HEK293T (cell line): ENCODE measurements at regions not wholly inside any gene's neighbourhood (a gene's known extent, or its start where the extent isn't known, plus 50 kb on each side); places are given as distances from the start of the nearest gene placed in this dataset.

ENCODE experiments used
- CTBP1 ChIP-seq: fragments of 450-650 bp; IDR thresholded peaks from 2 replicates; pipeline ENCODE4 v1.6.1; 2016; ENCODE audit warnings: borderline replicate concordance
- ELF4 ChIP-seq: fragments of 450-650 bp; IDR thresholded peaks from 2 replicates; pipeline ENCODE4 v1.6.1; 2017; ENCODE audit warnings: antibody characterized with exemption
- FOXA1 ChIP-seq: fragments of 450-650 bp; IDR thresholded peaks from 2 replicates; pipeline ENCODE4 v1.6.1; 2016; ENCODE audit warnings: mild to moderate bottlenecking
- PKNOX1 ChIP-seq: fragments of 450-650 bp; IDR thresholded peaks from 2 replicates; pipeline ENCODE4 v1.6.1; 2016
- SP1 ChIP-seq: fragments of 450-650 bp; IDR thresholded peaks from 2 replicates; pipeline ENCODE4 v1.6.1; 2017
- SUZ12 ChIP-seq: fragments of 450-650 bp; IDR thresholded peaks from 2 replicates; pipeline ENCODE4 v1.6.1; 2016; ENCODE audit warnings: mild to moderate bottlenecking
- TARDBP ChIP-seq: fragments of 450-650 bp; IDR thresholded peaks from 2 replicates; pipeline ENCODE4 v1.6.1; 2016

DNA sequence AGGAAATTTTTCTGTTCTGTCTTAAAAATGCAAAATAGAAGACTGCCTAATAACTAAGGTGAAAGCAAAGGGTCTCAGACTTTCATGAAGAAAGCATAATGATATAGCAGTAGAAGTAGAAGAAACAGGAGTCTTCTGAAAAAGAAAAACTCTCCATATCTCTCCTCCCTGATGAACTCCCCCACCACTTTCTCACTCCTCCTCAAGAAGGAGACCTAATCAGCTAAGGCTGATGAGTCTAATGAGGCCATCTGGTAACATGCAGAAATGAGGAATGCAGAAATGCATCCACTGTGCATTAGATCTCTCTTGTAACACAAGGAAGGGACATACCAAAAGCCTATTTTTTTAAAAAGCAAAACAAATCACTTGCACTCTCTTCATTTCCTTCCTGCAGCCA lies 273.7 kb upstream of the UBE2E3 start:
- TF ChIP-seq PKNOX1 = no peak
- TF ChIP-seq SP1 = no peak
- no peak for TF ChIP-seq TARDBP
- TF ChIP-seq FOXA1 = no peak
- TF ChIP-seq CTBP1 = no peak
- TF ChIP-seq SUZ12 = no peak
- no peak for TF ChIP-seq ELF4
